Activated naive CD4-positive, alpha-beta T cell treated with anti-CD3 and anti-CD28 coated beads, Interleukin-2, amount 10 ng/mL, durations not matched to agents 7 days and 5 days (primary cell): ENCODE measurements at regions not wholly inside any gene's neighbourhood (a gene's known extent, or its start where the extent isn't known, plus 50 kb on each side); places are given as distances from the start of the nearest gene placed in this dataset.
"Not testable (repeated sequence)": the region's sequence is repeated elsewhere in the genome, so short reads cannot be mapped to it uniquely, and the experiment has no call there.

Experiments used
- CTCF ChIA-PET: fragments of 350-600 bp; sonication (Branson Sonifier 250); formaldehyde crosslinking; loops from one replicate; lab custom pipeline; 2021; ENCODE audit warnings: antibody characterized with exemption; lab: Charles Lee
- DNase-seq: peaks from one replicate; pipeline ENCODE4 v3.0.0-alpha.2; 2020
- H3K27ac Mint-ChIP-seq: one replicate; pipeline ENCODE4 v1.8.0; 2021; ENCODE audit warnings: mild to moderate bottlenecking, moderate library complexity, mixed read lengths
- H3K27me3 Mint-ChIP-seq: one replicate; pipeline ENCODE4 v1.8.0; 2021; ENCODE audit warnings: mild to moderate bottlenecking, mixed read lengths
- H3K36me3 Mint-ChIP-seq: one replicate; pipeline ENCODE4 v1.8.0; 2021; ENCODE audit warnings: mixed read lengths
- H3K4me1 Mint-ChIP-seq: one replicate; pipeline ENCODE4 v1.8.0; 2021; ENCODE audit warnings: mixed read lengths
- H3K4me3 Mint-ChIP-seq: one replicate; pipeline ENCODE4 v1.8.0; 2021; ENCODE audit warnings: mild to moderate bottlenecking, moderate library complexity, mixed read lengths
- H3K9me3 Mint-ChIP-seq: one replicate; pipeline ENCODE4 v1.8.0; 2021; ENCODE audit warnings: mixed read lengths

DNA sequence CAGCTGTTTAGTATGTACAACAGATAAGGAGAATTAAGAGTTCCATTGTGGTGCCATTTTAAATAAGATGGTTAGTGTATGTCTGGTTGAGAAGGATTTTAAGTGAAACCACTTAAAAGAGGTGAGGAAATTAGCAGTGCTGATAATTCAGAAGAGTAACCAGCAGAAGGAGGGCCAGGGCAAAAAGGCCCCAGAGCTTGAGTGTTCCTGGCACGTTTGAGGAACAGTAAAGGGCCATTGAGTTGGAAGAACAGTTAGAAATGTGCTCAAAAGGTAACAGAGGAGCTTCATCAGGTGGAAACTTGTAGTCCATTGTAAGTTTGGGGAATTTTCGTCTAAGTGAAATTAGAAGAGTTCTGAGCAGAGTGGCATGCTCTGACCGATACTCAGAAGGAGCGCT lies 606.2 kb upstream of the ZFP42 start:
- Mint-ChIP-seq H3K27ac (no peak overlapping the region), H3K9me3 (peaks cover 6% of the 10 kb centered on the region), H3K27me3 (no peaks in the 10 kb centered on the region), H3K4me3 (no peak overlapping the region), H3K36me3 (no peaks in the 10 kb centered on the region), H3K4me1 (no peaks in the 10 kb centered on the region)
- no peak for DNase-seq
- CTCF ChIA-PET: no interaction called here

DNA sequence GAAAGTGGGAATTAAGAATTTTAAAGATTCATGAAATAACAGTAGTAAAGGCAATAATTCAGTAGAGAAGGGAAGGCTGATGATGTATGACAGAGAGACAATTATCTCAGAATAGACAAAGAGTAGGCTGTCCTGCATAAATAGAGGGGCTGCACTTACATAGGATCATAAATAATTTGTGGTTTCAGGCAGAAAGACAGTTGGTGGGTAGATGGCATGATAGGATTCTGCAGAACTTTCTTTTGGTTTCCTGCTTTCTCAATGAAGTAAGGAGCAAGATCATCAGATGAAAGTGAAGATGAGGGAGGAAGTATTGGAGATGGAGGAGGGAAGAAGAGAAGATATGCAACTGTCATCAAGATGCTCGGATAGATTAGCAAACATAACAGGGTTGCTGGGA lies 604.9 kb upstream of the ZFP42 start:
- Mint-ChIP-seq H3K9me3 (peaks cover 6% of the 10 kb centered on the region), H3K27ac (no peak overlapping the region), H3K36me3 (no peaks in the 10 kb centered on the region), H3K4me3 (no peak overlapping the region), H3K27me3 (no peaks in the 10 kb centered on the region), H3K4me1 (no peaks in the 10 kb centered on the region)
- DNase-seq: no peak
- CTCF ChIA-PET: no interaction called here

DNA sequence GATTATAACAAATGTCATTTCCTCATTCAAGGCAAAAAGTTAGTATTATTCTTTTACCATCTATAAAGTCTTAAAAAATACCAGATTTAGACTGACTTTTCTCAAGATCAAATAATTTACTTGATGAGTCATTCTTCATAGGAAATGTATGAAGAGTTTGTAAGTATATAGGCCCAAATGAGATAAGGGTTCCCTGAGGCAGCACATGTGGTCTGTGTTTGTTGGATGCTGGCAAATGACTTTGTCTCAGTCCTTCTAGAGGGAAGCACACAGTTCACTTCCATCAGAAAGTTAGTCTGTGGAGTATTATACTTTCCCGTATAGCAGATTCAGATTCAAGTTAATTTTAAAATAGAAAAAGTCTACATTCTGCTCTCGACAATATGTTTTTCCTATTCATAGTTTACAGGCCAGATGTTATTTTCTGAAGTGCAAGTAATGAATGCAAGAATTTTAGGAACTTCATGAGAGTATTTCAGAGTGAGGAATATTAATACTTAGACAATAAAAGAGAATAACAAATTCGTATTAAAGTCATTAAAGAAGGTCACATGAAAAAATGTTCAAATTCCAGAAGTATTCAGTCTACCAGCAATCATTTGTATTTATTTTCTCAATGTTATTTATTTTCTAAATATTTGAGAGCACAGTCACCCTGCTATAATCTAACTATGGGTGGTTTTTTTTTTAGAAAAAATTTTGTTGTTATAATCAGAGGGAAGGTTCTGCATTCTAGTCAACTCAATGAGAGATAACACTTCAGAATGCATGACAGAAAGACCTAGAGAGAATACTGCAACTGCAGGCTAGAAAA lies 601.8 kb upstream of the ZFP42 start:
- H3K27me3 Mint-ChIP-seq: no peaks in the 10 kb centered on the region
- no peaks in the 10 kb centered on the region for H3K36me3 Mint-ChIP-seq
- CTCF ChIA-PET: no interaction called here
- no peak overlapping the region for H3K4me3 Mint-ChIP-seq
- H3K4me1 Mint-ChIP-seq: no peaks in the 10 kb centered on the region
- DNase-seq: no peak
- peaks cover 2% of the 10 kb centered on the region for H3K9me3 Mint-ChIP-seq
- no peak overlapping the region for H3K27ac Mint-ChIP-seq

DNA sequence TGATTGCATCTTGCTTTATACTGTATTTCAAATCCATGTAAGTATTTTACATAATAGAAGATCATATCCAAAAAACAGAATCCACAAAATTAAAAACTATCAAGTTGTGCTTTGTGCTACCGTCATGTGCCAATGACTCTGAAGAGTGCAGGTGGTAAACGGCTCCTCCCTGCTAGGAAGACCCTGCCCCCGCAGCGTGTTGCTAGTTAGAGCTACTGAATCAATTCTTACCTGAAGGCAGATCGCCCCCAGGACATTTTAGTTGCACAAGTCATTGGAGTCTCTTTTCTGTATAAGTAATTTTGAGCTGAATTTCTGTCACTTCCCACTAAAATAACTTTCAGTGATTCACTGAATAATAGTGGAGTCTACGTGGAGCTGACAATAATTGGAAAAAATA lies 599.5 kb upstream of the ZFP42 start:
- CTCF ChIA-PET: no interaction called here
- Mint-ChIP-seq H3K27me3 (no peaks in the 10 kb centered on the region), H3K4me3 (no peak overlapping the region), H3K4me1 (no peaks in the 10 kb centered on the region), H3K27ac (no peak overlapping the region), H3K36me3 (no peaks in the 10 kb centered on the region), H3K9me3 (peaks cover 16% of the 10 kb centered on the region)
- DNase-seq: no peak

DNA sequence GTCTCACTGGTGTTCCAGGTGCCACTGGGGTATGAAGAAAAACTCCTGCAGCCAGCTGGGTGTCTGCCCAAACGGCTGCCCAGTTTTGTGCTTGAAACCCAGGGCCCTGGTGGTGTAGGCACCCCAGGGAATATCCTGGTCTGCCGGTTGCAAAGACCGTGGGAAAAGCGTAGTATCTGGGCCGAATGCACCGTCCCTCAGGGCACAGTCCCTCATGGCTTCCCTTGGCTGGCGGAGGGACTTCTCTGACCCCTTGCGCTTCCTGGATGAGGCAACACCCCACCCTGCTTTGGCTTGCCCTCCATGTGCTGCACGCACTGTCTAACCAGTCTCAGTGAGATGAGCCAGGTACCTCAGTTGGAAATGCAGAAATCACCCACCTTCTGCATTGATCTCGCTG lies 587.1 kb upstream of the ZFP42 start:
- H3K4me1 Mint-ChIP-seq, CTCF ChIA-PET, H3K27me3 Mint-ChIP-seq, H3K4me3 Mint-ChIP-seq, H3K27ac Mint-ChIP-seq, DNase-seq, H3K9me3 Mint-ChIP-seq, H3K36me3 Mint-ChIP-seq: not testable (repeated sequence)

DNA sequence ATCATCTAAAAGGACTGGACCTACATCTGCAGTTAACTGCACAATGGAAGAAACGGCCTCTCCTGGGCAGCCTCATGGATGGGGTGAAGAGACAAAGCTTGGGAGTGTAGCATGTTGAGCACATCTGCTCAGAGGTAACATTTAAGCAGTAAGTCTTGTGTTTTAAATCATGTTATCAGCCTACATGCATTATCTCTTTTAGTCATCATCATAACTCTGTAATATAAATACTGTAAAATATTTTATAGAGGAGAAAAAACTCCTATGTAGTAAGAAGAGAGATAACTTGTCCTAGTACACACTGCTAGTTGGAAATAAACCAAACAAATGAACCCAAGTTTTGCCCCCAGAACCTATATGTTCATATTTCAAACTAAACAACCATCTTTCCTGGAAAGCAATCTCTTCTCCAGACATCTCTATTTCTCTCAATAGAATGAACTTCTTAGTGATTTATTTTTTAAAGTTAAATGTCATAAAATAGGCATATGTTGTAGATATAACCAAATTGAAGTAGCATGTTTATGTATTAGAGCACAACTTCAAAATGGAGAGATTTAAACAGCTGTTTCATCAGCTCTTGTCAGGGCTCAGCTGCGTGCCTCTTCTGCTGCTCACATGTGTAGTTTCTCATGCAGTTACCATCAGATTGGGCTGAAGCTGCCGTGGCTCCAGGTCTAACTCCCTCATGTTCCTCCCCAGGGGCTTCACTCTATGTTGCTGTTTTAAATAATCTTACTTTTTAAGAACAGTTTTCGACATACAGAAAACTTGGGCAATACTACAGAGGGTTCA lies 581.8 kb upstream of the ZFP42 start:
- CTCF ChIA-PET: no interaction called here

DNA sequence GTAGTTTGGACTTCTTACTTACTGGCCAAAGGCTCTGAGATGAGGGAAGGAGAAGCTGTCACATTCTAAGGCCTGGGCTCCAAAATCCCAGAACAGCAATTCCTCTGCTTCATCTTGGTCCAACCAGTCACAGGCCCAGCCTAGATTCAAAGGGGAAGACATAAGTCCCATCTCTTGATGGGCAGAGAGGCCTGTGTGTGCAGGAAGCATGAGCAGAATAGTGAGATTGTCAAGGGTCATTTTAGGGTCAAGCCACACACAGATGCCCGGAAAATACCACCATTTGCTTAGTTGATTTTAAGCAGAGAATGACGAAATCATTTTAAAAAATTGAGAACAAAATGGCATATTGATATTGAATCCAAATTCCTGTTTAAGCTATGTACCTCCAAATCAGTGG lies 580.9 kb upstream of the ZFP42 start:
- H3K36me3 Mint-ChIP-seq: no peaks in the 10 kb centered on the region
- CTCF ChIA-PET: no interaction called here
- no peak overlapping the region for H3K27ac Mint-ChIP-seq
- no peak overlapping the region for H3K4me3 Mint-ChIP-seq
- no peaks in the 10 kb centered on the region for H3K27me3 Mint-ChIP-seq
- peaks cover 7% of the 10 kb centered on the region for H3K9me3 Mint-ChIP-seq
- DNase-seq: no peak
- H3K4me1 Mint-ChIP-seq: no peaks in the 10 kb centered on the region

More for the DNA sequence above, 581.8 kb upstream of the ZFP42 start:
- no peak for DNase-seq
- Mint-ChIP-seq H3K4me1 (no peaks in the 10 kb centered on the region), H3K9me3 (peaks cover 5% of the 10 kb centered on the region), H3K27me3 (no peaks in the 10 kb centered on the region), H3K36me3 (no peaks in the 10 kb centered on the region), H3K27ac (no peak overlapping the region), H3K4me3 (no peak overlapping the region)

DNA sequence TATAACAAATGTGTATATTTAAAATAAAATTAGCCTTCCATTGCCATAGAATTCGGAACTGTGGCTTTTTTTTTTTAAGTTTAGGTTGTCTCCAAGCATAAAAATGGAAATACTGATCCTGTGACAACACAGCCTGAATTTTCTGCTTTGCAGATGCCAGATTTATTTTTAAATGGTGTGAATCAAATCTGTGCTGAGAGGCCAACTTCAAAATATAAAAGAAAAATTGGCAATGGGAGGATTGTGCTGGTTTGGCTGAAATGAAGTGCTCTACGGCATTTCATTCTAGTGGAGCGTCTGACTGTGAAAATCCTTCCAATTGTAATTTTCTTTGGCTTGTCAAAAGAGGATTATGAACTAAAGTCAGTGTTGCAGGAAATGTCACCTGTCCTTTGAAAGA lies 580.3 kb upstream of the ZFP42 start:
- H3K27me3 Mint-ChIP-seq: no peaks in the 10 kb centered on the region
- H3K4me1 Mint-ChIP-seq: no peaks in the 10 kb centered on the region
- H3K4me3 Mint-ChIP-seq: no peak overlapping the region
- no peak for DNase-seq
- no peak overlapping the region for H3K27ac Mint-ChIP-seq
- CTCF ChIA-PET: no interaction called here
- H3K36me3 Mint-ChIP-seq: no peaks in the 10 kb centered on the region
- H3K9me3 Mint-ChIP-seq: peaks cover 10% of the 10 kb centered on the region

DNA sequence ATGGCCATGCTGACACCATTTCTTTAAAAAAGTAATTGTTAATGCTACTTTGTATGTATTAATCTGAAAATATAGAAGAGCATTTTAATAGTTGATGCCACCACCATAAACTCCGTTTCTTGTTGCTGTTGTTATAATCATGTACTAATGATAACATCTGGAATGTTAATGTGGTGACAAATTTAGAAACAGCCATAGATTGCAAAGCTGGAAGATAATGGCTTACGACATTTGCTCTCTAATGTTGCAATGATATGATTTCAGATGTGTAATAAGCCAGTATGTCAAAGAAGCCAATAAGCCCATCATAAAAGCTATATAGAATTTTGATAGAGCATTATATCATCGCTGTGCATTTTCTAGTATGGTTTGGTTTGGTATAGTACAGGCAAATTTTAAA lies 579.4 kb upstream of the ZFP42 start:
- Mint-ChIP-seq H3K36me3 (no peaks in the 10 kb centered on the region), H3K9me3 (peaks cover 11% of the 10 kb centered on the region), H3K27ac (no peak overlapping the region), H3K4me3 (no peak overlapping the region), H3K27me3 (no peaks in the 10 kb centered on the region), H3K4me1 (no peaks in the 10 kb centered on the region)
- CTCF ChIA-PET: no interaction called here
- DNase-seq: no peak

DNA sequence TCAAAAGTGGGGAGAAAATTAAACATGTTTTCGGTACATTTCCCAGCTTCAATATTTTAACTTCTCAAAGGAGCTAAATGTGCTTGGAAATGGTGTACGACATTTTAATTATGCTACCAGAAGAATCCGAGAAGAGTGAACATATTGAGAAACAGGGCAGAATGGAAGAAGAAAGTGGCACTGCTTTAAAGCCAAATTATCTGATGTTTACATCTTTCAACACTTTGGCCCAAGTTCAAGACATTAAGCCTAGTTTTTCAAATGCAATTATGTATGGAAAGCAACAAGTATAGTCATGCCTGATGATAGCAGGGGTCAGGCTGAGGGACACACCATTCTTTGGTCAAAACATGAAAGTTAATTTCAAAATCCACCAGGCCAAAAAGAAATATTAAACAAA lies 577.9 kb upstream of the ZFP42 start:
- Mint-ChIP-seq H3K36me3 (no peaks in the 10 kb centered on the region), H3K27ac (no peak overlapping the region), H3K4me1 (no peaks in the 10 kb centered on the region), H3K4me3 (no peak overlapping the region), H3K27me3 (no peaks in the 10 kb centered on the region), H3K9me3 (peaks cover 12% of the 10 kb centered on the region)
- CTCF ChIA-PET: no interaction called here
- no peak for DNase-seq

DNA sequence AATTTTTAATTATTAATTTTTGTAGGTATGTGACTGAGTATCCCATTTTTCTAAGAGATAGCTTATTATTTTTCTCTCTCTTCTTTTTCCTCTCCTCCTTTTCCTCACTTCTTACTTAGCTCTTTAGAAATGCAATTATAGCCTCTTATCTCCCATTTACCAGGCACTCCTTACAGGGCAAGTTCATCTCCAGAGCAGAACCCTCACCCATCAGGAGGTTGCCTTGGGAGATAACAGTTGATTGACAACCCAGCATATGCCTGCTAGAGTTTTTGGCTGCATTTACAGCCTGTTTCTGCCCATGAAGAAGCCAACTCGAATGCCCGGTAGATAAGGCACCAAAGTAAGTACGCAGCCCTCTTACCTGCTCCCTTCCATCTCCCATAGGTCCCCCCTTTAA lies 572.9 kb upstream of the ZFP42 start:
- Mint-ChIP-seq H3K36me3 (no peaks in the 10 kb centered on the region), H3K27me3 (no peaks in the 10 kb centered on the region), H3K4me1 (no peaks in the 10 kb centered on the region), H3K9me3 (peaks cover 10% of the 10 kb centered on the region), H3K4me3 (no peak overlapping the region), H3K27ac (no peak overlapping the region)
- CTCF ChIA-PET: no interaction called here
- no peak for DNase-seq

DNA sequence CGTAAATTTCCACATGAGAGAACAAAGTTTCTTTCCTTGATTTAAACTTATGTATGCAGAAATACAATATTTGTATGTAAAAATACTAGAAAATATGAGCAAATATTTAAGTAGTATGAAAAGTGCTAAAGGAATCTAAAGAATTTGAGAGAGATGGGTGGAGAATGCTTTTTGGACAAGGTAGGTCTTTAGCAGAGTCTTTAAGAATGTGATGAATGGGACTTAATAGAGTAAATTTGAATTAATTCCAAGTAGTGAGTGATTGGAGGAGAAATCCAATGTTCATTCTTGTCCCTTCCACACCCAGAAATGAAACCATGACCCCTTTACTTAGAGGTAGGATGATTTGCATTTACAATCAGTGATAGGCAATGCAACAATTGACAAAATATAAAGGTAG lies 570.9 kb upstream of the ZFP42 start:
- Mint-ChIP-seq H3K4me3 (no peak overlapping the region), H3K27ac (no peak overlapping the region), H3K36me3 (no peaks in the 10 kb centered on the region), H3K9me3 (peaks cover 8% of the 10 kb centered on the region), H3K27me3 (no peaks in the 10 kb centered on the region), H3K4me1 (no peaks in the 10 kb centered on the region)
- no peak for DNase-seq
- CTCF ChIA-PET: no interaction called here

DNA sequence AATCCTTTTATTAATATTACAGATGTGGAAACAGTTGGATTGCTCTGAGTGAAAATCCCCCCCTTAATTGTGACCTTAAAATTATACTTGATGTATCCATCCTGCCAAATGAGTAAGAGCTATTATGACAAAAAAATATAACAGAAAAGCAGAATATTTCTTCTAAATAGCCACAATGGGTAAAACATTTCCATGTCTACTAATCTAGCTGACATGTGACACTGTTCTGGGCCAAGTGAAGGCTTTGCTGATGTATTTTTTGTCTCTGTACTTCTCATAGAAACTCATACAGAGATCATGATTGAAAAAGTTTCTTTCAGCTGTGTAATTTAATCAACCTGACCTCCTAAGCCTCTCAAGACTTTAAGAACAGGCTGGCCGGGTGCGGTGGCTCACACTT lies 569.1 kb upstream of the ZFP42 start:
- CTCF ChIA-PET: no interaction called here
- H3K9me3 Mint-ChIP-seq: peaks cover 7% of the 10 kb centered on the region
- no peak overlapping the region for H3K27ac Mint-ChIP-seq
- H3K36me3 Mint-ChIP-seq: no peaks in the 10 kb centered on the region
- DNase-seq: no peak
- no peaks in the 10 kb centered on the region for H3K4me1 Mint-ChIP-seq
- no peaks in the 10 kb centered on the region for H3K27me3 Mint-ChIP-seq
- H3K4me3 Mint-ChIP-seq: no peak overlapping the region

DNA sequence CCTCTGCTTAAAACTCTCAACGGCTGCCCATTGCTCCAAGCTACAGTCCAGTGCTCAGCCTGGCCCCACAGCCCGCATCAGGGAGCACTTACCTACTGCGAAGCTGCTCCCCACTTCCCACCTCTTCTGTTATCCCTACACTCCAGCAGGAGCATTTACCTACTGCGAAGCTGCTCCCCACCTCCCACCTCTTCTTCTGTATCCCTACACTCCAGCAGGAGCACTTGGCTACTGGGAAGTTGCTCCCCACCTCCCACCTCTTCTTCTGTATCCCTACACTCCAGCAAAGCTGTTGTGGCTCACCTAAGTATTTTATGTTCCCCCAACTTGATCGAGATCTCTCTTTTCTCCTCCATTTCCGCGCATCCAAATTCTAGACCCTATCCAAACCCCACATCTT lies 563.3 kb upstream of the ZFP42 start:
- Mint-ChIP-seq H3K4me3 (no peak overlapping the region), H3K4me1 (no peaks in the 10 kb centered on the region), H3K27ac (no peak overlapping the region), H3K36me3 (no peaks in the 10 kb centered on the region), H3K9me3 (peaks cover 11% of the 10 kb centered on the region), H3K27me3 (no peaks in the 10 kb centered on the region)
- CTCF ChIA-PET: interaction anchor here (0.6 kb wide), 1 partner anchor 46 kb away, joined by 3 read pairs; no protein-coding TSS in a partner anchor
- no peak for DNase-seq

DNA sequence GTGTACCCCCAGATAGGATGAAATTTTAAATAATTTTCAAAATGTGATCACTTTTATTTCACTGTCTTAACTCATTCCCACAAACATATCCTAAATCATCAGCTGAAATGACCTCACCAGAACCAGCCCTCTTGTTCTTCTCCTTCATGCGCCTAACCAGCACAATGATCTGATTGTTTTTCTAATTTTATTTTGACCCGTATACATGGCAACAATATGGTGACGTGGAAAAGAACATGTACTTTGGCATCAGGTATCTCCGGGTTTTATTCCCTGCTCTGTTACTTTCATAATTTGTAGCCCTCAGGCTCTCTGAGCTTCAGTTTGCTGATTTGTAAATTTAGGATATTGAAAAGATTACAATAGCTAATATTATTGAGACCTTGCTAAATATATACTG lies 562.4 kb upstream of the ZFP42 start:
- CTCF ChIA-PET: no interaction called here
- Mint-ChIP-seq H3K4me3 (no peak overlapping the region), H3K9me3 (peaks cover 10% of the 10 kb centered on the region), H3K27me3 (no peaks in the 10 kb centered on the region), H3K27ac (no peak overlapping the region), H3K4me1 (no peaks in the 10 kb centered on the region), H3K36me3 (no peaks in the 10 kb centered on the region)
- no peak for DNase-seq
